NCI-H524 (cell line): ENCODE measurements at regions not wholly inside any gene's neighbourhood (a gene's known extent, or its start where the extent isn't known, plus 50 kb on each side); places are given as distances from the start of the nearest gene placed in this dataset.
"Not testable (repeated sequence)": the region's sequence is repeated elsewhere in the genome, so short reads cannot be mapped to it uniquely, and the experiment has no call there.

Source experiments
- DNase-seq, 2 experiments: peaks; one replicate each; lab custom pipeline; 2025; lab: John Stamatoyannopoulos, UW

DNA sequence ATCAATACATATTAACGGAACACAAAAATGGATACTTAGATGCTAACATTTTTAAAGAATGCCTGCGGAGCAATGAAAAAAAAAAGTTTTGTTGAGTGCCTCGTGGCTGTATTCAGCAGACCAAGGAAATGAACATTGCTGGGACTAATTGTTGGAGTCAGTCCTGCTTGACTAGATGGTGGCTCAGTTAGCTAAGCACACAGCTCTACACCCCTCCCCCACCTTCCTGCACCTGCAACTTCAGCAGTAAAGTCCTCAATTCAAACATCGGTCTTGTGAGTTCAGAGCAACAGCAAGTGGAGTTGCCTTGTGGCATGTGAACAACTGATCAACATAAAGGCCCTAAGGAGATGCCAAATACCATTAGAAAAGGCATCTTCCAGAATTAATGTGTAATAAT, 326.0 kb upstream of the NPSR1 start:
- DNase-seq = no peak

DNA sequence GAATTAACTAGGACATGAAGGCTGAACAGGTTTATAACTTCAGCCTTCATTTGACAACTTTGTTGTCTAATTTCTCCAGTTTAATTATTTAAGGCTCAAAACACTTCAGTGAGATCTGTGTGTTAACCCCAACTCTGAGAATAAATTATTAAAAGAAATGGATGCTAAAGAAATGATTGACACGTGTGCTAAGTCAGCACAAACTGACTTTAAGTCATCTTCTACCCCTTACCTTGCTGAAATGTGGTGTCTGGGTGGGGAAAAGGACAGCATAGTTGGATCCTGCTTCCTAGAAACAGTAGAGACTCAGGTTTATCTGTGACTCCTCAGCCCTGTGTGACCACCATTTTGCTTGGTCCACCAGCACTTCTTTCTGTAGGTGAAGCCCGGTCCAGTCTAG, 324.8 kb upstream of the NPSR1 start:
- DNase-seq = no peak

DNA sequence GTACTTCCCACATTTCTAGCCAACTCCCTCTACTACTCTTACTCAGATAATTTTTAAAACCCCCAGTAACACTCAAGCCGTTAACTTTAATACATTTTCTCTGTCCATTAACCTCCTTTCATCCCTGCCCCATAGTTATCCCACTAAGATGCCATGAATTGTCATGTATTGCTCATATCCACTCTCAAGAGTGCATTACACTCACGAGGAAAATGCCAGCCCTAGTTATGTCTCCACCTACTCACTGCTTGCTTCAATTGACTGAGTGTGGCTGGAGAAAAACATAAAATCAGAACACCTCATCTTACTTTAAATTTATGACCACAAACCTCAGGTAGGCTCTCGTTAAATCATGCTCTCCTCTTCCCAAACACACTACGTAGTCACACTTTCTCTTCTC, 324.1 kb upstream of the NPSR1 start:
- DNase-seq = no peak

DNA sequence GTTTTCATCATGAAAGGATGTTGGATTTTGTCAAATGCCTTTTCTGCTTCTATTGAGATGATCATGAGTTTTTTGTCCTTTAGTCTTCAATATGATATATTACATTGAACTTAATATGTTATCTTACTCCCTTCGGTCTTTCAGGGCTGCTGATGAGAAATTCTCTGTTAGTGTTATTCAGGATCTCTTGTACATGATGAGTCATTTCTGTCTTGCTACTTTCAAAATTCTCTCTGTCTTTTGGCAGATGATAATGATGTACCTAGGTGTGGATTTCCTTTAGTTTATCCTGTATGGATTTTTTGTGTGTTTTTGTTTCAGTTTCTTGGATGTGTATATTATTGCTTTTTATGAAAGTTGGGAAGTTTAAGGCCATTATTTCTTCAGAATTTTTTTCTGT, 320.9 kb upstream of the NPSR1 start:
- no peak for DNase-seq

DNA sequence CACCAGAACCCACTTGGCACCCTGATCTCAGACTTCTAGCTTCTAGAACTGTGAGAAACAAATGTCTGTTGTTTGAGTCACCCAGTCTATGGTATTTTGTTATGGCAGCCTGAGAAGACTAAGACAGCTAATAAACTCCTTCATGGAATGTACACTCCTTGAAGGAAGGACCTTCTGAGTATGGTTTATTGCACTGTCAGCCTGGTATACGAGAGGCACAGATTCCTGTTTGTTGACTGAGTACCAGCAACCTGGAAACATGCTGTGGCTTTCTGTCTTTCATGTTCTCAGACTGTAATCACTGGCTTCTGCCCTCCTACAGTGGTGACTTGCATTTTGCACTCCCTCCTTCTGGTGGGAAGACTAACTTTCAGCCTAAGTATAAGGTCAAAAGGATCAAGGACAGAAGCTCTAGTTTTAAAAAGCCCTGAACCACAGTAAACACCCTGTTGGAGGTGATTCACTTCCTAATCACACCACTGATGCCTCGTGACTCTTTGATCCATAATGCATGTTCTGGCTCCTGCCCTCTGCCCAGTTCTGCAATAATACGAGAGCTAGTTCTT, 319.0 kb upstream of the NPSR1 start:
- no peak for DNase-seq

DNA sequence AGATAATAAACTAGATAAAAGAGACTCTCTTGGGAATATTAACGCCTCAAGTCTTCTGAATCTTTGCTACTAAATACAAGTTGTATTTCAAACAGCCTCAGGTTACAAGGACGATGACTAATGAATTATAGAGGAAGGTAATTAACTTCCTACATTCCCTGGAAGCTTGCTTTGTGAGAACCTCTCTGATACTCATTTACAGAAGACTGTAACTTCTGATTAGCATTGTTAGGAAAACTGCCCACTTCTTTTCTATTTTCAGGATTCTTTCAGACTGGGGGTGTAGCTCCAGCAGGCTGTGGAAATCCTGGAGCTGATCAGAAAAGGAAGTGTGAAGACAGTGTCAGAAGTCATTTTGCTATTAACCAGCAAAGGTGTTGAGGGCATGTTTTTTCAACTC, 316.7 kb upstream of the NPSR1 start:
- DNase-seq = no peak

DNA sequence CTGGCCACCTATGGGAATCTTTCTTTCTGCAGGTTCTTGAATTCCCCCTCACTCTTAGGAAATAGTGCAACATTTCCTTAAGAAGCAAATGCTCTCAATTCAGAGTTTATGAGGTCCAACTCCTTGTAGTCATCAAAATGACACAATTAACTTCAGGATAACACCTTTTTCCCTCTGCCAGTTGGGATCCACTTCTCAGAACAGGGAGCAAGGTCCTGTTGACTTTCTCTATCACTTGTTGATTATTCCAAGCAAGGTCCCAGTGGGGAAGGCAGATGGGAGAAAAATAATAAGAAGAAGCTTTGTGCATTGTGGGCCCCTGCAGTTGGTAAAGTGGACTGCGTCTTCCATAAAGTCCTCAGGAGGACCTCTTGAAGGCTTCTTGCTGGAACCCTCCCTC, 315.6 kb upstream of the NPSR1 start:
- no peak for DNase-seq

DNA sequence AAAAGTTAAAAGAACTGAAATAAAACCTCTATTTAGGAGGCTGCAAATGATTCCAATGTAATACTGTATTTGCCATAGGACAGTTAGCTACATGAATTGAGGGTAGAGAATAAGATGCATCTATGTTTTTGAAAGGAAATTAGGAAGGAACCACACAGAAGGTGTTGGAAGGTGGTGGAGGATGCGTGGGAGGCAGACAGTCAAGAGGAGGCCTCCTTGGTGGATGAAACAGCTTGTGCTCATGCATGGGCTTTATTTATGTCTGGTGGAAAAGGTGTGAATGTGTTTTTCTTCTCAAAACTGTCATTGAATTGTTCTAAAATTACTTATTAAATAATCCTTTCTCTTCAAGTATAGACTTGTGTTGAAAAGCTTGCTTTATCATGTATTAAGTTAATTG, 314.4 kb upstream of the NPSR1 start:
- DNase-seq = no peak

DNA sequence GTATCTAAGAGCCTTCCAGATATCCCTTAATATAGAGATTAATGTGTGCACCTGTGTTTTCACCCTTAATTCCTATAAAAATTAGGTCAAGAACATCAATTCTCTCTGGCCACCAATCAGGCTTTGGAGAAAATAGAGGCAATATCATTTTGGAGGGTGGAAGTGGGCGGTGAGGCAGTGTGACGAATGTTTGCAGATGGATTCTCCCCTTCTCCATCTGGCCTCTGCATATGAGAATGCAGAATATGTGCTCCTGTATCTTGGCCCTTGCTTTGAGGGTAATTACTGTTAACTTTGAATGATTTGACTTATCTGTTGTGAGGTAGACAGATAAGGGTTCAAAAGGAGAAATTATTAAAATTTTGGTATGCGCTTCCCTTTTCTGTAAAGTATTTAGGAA, 304.0 kb upstream of the NPSR1 start:
- peak in 1 of 2 experiments; percentile 52 for DNase-seq

DNA sequence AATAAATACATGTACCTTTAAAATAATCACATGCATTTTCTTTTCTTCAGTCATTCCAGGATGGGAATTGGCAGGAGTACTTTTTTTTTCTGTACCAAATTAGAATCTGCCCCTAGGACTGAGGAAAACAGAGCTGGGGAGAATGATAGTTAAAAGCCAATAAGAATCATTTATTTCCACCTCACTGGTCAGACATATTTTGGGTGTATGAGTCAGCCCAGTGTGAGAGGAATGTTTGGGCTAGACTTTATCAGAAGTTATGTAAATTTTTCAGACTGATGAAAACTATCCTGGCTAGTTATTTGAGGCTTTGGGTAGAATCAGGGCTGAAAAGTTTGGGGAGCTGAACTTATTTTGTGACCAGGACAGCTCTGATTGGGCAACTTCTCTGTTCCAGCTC, 303.1 kb upstream of the NPSR1 start:
- DNase-seq = no peak

DNA sequence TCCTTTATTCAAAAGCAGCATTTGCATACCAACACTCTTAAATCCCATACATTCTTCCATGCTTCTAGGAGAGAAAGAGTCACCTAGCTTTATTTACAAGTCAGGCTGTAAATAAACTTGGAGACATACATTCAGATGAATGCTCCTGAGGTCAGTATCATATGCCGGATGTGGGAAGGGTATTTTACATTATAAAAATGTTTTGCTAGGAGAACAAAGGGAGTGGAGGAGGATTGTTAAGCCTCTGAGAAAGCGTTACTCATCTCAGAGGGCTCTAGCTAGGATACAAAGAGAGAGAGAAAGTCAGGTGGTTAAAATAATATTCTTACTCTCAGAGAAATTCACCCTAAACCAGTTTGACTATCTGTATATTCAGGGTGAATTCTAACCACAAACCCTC, 300.9 kb upstream of the NPSR1 start:
- no peak for DNase-seq

DNA sequence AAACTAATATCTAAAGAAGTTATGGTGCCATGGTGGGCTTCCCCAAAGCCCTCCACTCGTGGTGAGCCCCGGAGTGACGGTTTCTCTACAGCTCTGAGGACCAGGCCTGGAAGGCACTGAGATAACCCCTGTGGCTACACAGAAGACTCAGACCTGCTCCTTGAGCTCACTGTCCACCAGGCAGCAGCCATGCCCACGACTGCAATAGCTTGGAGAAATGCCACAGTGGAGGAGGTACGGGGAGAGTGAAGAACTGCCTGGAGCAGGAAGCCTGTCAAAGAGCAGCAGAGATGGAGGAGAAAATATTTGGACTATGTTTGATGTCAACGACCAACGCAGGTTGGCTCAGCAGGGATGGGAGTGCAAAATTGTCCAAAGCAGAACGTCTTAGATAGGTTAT, 300.1 kb upstream of the NPSR1 start:
- DNase-seq = no peak

DNA sequence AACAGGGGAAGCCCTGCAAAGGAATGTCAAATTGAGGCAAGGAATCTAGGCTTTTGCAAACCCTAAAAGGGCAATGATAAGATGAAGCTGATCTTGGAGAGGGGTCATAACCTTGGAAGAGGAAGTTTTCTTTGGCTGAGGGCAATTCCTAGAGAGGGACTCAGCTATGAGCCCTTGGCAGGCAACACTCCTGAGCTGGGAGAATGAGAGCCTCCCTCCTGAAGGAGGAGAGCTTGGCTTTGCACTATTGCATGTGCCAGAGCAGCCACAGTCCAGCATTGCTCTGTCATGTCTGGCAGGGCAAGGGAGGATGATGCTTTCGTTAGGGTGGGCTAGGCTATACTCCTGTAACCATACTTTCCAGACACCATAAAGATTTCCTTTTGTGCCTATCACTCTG, 299.4 kb upstream of the NPSR1 start:
- not testable (repeated sequence) for DNase-seq

DNA sequence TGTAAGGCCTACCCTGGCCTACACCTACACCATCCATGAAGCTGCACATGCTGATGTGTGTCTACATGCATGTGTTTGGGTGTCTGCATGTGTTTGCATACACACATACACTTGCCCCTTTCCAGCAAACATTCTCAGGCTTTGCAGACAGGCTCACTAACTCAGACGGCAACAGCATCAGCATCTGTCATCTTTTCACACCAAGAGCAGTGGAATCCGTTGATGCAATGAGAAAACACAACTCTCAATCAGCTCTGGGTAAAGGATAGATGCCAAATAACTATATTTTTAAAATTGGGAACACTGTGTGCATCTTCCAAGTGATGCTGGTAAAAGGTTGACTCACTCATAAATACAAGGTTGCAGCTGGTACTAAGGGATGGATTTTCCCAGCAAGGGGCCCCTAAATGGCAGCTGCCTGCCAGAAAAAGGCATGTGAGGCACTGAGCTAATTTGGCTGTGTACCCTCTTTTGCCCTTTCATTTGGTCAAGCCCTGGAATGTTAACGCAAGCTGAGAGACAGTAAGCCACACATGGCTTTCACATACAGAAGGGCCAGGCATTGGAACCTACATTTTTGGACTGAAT, 296.3 kb upstream of the NPSR1 start:
- no peak for DNase-seq

DNA sequence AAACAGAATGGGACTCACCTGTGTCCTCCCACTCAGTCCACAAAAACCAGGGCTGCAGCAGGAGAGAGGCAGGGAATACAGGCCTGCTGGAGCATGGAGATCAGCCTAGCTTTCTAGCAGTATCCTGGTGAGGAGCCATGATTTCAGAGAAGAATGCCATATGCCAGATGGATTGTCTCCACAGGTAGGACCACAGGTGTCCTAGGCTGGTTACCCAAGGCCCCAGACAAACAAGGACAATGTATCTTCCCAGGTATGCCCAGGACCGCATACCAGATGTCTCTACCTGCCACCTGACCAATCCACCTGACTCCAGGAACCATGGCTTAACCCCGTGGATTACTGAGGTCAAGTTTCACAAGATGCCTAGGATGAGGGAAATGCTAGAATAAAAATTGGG, 295.4 kb upstream of the NPSR1 start:
- DNase-seq = no peak

DNA sequence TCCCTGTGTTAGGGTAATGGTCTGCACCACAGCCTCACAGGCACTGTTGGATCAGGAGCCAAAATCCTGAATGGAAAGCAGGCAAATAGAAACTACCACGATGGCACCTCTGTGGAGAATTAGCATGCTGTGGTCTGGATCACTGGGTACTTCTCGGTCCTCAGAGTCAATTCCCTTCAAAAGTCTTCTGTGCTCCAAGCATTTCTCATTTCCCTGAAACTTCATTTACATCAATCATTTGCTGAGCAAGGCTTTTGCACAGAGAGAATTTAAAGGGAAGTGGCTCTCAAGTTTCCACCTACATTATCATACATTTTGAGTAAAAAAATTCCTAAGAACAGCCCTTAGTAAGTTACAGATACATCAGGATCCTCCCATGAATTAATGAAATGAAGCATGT, 293.9 kb upstream of the NPSR1 start:
- no peak for DNase-seq

DNA sequence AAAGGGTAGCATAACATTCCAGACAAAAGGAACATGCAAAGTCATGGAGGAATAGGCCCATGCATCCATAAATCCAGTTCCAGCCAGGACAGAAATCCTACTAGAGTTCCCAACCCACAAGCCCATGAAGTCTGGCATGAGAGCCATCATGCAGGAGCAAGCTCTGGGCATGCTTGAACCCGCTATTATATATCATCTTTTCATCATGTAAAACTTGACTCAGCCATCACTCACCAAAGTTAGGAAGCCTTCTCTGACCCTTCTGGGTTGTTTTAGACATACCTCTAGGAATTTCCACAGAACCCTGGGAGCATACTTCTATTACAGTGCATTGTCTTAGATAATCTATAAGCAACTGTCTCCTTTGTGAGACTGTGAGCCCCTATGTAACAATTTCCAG, 293.0 kb upstream of the NPSR1 start:
- DNase-seq = no peak

DNA sequence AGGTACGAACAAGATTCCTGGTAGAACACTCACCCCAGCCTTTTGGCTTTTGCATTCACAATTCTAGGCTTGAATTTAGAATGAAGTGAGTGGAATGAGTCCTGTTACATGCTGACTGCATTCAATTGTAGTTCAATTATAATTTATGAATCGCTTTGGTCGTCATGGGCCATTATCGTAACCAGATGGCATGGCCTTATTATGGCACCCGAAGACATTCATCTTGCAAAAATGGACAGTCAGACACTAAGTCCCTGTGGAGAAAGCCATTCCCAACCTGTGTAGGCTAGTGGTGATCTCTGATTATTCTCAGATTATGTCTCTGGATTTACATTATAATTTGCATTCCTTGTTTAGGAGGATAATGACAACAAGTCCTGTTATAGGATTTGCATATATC, 292.4 kb upstream of the NPSR1 start:
- no peak for DNase-seq

DNA sequence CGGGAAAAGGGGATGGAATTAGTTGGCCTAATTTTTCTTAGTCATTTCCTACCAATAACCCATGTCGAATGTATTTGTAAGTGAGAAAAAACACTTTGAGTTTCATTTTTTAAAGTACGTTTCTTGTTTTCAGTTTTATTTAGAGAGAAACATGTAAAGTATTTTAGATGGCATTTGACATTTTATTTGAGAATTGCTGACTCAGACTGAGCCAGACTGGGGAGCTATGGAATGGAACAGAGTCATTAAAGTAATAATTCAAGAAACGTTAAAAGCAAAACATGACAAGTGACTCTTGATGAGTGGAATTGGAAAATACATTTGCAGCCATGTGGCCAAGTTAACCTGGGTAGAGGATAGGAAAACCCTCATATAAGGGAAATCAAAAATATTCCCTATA, 286.1 kb upstream of the NPSR1 start:
- no peak for DNase-seq

DNA sequence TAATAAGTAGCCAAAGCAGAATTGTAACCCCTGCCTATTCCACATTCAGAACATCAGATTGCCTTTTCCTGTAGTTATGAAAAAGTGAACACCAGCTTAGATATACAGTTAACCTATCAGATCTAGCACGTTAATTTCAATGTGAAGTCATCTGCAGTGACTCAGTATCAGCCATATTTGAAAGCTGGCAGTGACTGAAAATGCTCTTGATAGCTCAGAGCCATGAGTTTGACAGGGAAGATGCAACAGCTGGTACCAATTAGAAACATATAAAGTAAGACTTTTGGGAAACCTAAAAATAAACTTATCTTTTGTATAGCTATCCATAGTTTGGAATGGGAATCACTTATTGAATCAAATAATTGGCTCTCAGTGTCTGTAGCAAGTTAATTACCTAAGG, 284.1 kb upstream of the NPSR1 start:
- no peak for DNase-seq

DNA sequence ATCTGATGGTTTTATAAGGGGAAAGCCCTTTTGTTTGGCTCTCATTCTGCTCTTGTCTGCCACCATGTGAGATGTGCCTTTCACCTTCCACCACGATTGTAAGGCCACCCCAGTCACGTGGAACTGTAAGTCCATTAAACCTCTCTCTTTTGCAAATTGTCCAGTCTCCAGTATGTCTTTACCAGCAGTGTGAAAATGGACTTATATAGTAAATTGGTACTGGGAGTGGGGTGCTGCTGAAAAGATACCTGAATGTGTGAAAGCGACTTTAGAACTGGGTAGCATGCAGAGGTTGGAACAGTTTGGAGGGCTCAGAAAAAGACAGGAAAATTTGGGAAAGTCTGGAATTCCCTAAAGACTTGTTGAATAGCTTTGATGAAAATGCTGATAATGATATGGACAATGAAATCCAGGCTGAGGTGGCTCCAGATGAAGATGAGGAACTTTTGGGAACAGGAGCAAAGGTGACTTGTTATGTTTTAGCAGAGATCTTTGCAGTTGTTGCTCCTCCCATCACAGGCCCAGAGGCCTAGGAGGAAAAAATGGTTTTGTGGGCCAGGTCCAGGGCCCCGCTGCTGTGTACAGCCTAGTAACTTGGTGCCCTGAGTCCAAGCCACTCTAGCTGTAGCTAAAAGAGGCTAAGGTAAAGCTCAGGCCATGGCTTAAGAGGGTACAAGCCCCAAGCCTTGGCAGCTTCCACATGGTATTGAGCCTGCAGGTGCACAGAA, 275.7 kb upstream of the NPSR1 start:
- DNase-seq = no peak

DNA sequence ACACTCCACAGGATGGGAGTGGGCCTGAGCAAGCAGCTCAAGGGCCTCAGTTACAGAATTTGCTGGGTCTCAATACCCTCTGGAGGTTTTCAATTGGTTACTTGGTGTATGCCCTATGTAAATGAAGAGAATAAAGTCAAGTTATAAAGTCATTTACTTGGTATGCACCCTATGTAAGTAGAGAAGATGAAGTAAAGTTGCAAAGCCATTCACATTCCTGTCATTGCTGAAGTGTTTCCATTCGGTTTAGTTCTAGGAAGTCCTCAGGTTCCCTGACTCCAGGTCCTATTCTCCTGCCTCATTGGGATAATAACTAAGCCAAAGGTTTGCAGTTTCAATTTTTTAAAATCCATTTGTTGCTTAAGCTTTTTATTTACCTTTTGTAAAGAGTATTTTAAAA, 272.6 kb upstream of the NPSR1 start:
- no peak for DNase-seq

DNA sequence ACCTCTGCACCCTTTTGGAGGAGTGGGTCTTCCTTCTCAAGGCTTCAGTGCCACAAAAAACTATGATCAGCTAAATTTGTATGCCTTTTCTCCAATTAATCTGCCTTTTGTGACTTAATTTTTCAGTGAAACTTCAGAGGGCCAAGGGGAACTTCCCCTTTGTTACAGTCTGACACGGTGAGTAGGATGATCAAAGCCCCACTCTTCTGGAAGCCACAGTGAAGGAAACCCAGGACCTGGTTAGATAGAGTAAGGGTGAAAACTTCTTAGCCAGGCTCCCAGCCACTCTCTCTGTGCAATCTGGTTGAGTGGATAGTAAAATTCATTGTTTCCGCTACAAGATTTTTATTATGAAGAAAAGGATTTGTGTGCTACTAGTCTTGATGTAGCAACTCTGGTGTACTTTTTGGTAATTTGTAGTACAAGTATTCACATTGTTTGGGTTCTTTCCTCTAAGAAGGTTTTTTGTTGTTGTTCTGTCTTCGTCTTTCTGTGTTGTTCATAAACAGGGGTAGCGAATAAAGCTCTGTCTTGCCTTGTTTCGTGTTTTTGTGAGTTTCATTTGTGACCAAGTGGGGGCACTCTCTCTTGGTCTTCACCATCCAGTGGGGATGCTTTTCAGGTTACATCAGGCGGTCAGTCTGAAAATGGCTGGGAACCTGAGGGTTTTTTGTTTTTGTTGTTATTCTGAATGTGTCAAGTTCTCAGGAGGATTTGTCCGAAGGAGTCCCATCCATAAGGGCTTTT, 268.5 kb upstream of the NPSR1 start:
- no peak for DNase-seq
